Heart right ventricle (tissue), 16 donors: ENCODE measurements at regions not wholly inside any gene's neighbourhood (a gene's known extent, or its start where the extent isn't known, plus 50 kb on each side); places are given as distances from the start of the nearest gene placed in this dataset.

Experiments
- ATAC-seq, 8 donors: fragments of 200-7000 bp; cut with Tn5 transposase; one replicate each; pipeline ENCODE4 v1.9.1; 2020; ENCODE audit warnings: mild to moderate bottlenecking in 8 of 8, moderate library complexity in 8 of 8, moderate number of reproducible peaks in 1 of 8
- DNase-seq, 2 donors: peaks; one replicate each; pipeline ENCODE4 v3.0.0-alpha.2; 2020
- H3K27ac ChIP-seq, 10 donors: fragments of 200-600 bp; sonication (generic) in 2 of 10; one replicate each; pipeline versions ENCODE4 v1.5.0 to v1.8.0; 2020 to 2022; ENCODE audit warnings: mild to moderate bottlenecking in 3 of 10
- H3K27me3 ChIP-seq, 7 donors: fragments of 200-600 bp; one replicate each; pipeline ENCODE4 v1.8.0; 2021 to 2022; ENCODE audit warnings: mild to moderate bottlenecking in 2 of 7
- H3K36me3 ChIP-seq, 9 donors: fragments of 200-600 bp; sonication (generic) in 1 of 9; one replicate each; pipeline versions ENCODE4 v1.5.0 to v1.8.0; 2020 to 2022; ENCODE audit warnings: mild to moderate bottlenecking in 2 of 9
- H3K4me1 ChIP-seq, 9 donors: fragments of 200-600 bp; sonication (generic) in 1 of 9; one replicate each; pipeline versions ENCODE4 v1.5.0 to v1.8.0; 2020 to 2022; ENCODE audit warnings: mild to moderate bottlenecking in 4 of 9
- H3K4me3 ChIP-seq, 10 donors: fragments of 200-600 bp; sonication (generic) in 2 of 10; one replicate each; pipeline versions ENCODE4 v1.5.0 to v1.8.0; 2020 to 2022; ENCODE audit warnings: mild to moderate bottlenecking in 7 of 10, moderate library complexity in 2 of 10
- H3K9me3 ChIP-seq, 11 donors: fragments of 200-600 bp in 10 of 11; sonication (generic) in 2 of 11; one replicate each; pipeline versions ENCODE4 v1.5.0 to v1.8.0; 2013 to 2022; ENCODE audit warnings: mild to moderate bottlenecking in 2 of 11, control low read depth in 1 of 11, moderate library complexity in 1 of 11
- WGBS, 2 donors: extraction: QIAGEN DNeasy Blood & Tissue Kit; methylation state at CpG; one replicate each; pipeline ENCODE4 v1.1.7; 2013; ENCODE audit warnings: inconsistent platforms in 1 of 2; 5-methylcytosine and 5-hydroxymethylcytosine counted together
- intact Hi-C, 10 donors: fragments of 100-400 bp; cut with DNase I; formaldehyde crosslinking; loops; one replicate each; pipeline versions ENCODE4 v1.11.1 to v1.14.2; 2022
- TF ChIP-seq, protein P1 (sequence below), 9 donors: fragments of 200-600 bp; sonication (generic) in 2 of 9; IDR thresholded peaks; one replicate each; pipeline versions ENCODE4 v1.5.0 to v1.8.0; 2021 to 2022; ENCODE audit warnings: antibody characterized with exemption in 9 of 9, mild to moderate bottlenecking in 5 of 9, moderate library complexity in 1 of 9
- donor health status: Arrhythmogenic right ventricular cardiomyopathy.
- donor health status: ischemic (EF 13 %, LVEDD 7.1; RV severe dilation, severe dysfunction).
- donor health status: healthy with polysubstance abuse.
- donor health status: DM: no; HTN: yes; CAD: no.
- donor health status: DM: no; HTN: no; CAD: no.
- donor health status: ischemic (EF 25% LVEDD 6.9; RV normal size, moderate dysfunction).
- donor health status: ischemic (EF 25% LVEDD 5.7; RV mildly dilated, moderate dysfunction).
- donor health status: healthy.
- donor health status: DM: yes; HTN: yes; CAD: no.
- donor health status: Ischemic cardiomyopathy.
- donor health status: ischemic (EF 35%, LVEDD 5.7; RV mildly dilated, moderate dysfunction).
- donor health status: nonischemic (EF 11% LVEDD 7.7; RV severe dilation, severe dysfunction).
- donor health status: DM: yes; HTN: yes; CAD: no.
- donor health status: PGD.
- donor health status: ischemic (EF 29% LVEDD 5.4; RV normal size, mild dysfunction).
- donor health status: nonischemic (EF 23%, LVEDD 6.1; RV moderate dilation, normal function).

GRCh38 chr2:37529830-37530415, 141.5 kb downstream of the CDC42EP3 start:
- TF ChIP-seq, protein P1, sequence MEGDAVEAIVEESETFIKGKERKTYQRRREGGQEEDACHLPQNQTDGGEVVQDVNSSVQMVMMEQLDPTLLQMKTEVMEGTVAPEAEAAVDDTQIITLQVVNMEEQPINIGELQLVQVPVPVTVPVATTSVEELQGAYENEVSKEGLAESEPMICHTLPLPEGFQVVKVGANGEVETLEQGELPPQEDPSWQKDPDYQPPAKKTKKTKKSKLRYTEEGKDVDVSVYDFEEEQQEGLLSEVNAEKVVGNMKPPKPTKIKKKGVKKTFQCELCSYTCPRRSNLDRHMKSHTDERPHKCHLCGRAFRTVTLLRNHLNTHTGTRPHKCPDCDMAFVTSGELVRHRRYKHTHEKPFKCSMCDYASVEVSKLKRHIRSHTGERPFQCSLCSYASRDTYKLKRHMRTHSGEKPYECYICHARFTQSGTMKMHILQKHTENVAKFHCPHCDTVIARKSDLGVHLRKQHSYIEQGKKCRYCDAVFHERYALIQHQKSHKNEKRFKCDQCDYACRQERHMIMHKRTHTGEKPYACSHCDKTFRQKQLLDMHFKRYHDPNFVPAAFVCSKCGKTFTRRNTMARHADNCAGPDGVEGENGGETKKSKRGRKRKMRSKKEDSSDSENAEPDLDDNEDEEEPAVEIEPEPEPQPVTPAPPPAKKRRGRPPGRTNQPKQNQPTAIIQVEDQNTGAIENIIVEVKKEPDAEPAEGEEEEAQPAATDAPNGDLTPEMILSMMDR (IDR thresholded peaks at IDR 0.05), result no peak
- H3K4me3 ChIP-seq, result no peak overlapping the region

DNA sequence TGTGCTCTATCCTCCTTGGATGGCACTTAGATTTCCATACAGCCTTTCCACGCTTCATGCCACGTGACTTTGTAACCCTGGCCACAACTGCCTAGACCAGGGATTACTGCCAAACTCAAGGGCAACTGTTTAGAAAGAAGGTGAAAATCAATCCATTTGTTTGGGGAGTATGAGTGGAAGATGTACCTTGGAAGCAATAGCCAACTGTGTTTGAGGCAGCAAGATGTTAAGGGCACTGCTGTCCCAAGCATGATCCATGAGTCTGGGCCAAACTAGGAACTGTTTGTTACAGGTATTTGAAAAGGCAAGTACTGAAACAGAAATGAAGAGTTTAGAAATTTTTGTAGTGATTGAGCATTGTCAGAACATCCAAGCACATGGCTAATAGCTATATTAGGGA, 138.9 kb downstream of the CDC42EP3 start:
- no peak for ATAC-seq
- Histone ChIP-seq H3K36me3 (no peaks in the 10 kb centered on the region), H3K27me3 (no peaks in the 10 kb centered on the region), H3K4me1 (peaks cover 0 to 6% (median 0%) of the 10 kb centered on the region in 9 donors), H3K9me3 (no peaks in the 10 kb centered on the region), H3K4me3 (no peak overlapping the region), H3K27ac (no peak overlapping the region)
- intact Hi-C loops, result loop anchor here in 2 of 10 donors (10.0 kb wide), 2 partner anchors 118 to 132 kb away; no protein-coding TSS in a partner anchor
- no peak for DNase-seq
- WGBS, 2 donors, result 82 to 88% methylated on average over 2 of the region's 2 CpGs
- TF ChIP-seq, protein P1 (IDR thresholded peaks at IDR 0.05), result no peak

More at GRCh38 chr2:37529830-37530415, 141.5 kb downstream of the CDC42EP3 start:
- WGBS, 2 donors, result 72 to 77% methylated on average over 1 of the region's 1 CpG
- Histone ChIP-seq H3K27me3 (no peaks in the 10 kb centered on the region), H3K27ac (no peak overlapping the region), H3K9me3 (no peaks in the 10 kb centered on the region), H3K4me1 (peaks cover 0 to 16% (median 4%) of the 10 kb centered on the region in 9 donors), H3K36me3 (no peaks in the 10 kb centered on the region)
- intact Hi-C loops, result loop anchor here in 4 of 10 donors (5.0 to 10.0 kb wide), 4 partner anchors 113 to 285 kb away; no protein-coding TSS in a partner anchor
- ATAC-seq (no peak), DNase-seq (no peak)

GRCh38 chr2:37537316-37537715, 134.1 kb downstream of the CDC42EP3 start:
- Histone ChIP-seq H3K36me3 (no peaks in the 10 kb centered on the region), H3K9me3 (no peaks in the 10 kb centered on the region), H3K4me3 (no peak overlapping the region), H3K27ac (no peak overlapping the region), H3K27me3 (peaks cover 0 to 1% (median 0%) of the 10 kb centered on the region in 7 donors), H3K4me1 (no peaks in the 10 kb centered on the region)
- DNase-seq, result no peak
- no peak for ATAC-seq
- WGBS, 2 donors, result 95 to 97% methylated on average over 5 of the region's 5 CpGs
- intact Hi-C loops, result loop anchor here in 2 of 10 donors (10.0 kb wide), 2 partner anchors 123 to 127 kb away; no protein-coding TSS in a partner anchor
- TF ChIP-seq, protein P1 (IDR thresholded peaks at IDR 0.05), result no peak

- 69 to 72% methylated on average over 5 of the region's 5 CpGs for WGBS, 2 donors
- no peak overlapping the region for H3K27ac ChIP-seq
- peaks cover 0 to 5% (median 0%) of the 10 kb centered on the region in 7 donors for H3K27me3 ChIP-seq
- H3K4me1 ChIP-seq, result no peaks in the 10 kb centered on the region
- DNase-seq (no peak), ATAC-seq (no peak)
- H3K4me3 ChIP-seq, result no peak overlapping the region
- TF ChIP-seq, protein P1 (IDR thresholded peaks at IDR 0.05), result no peak
- no peaks in the 10 kb centered on the region for H3K9me3 ChIP-seq
- intact Hi-C loops, result loop anchor here in 2 of 10 donors (5.0 to 10.0 kb wide), 2 partner anchors 124 to 293 kb away; no protein-coding TSS in a partner anchor
- no peaks in the 10 kb centered on the region for H3K36me3 ChIP-seq
These were observed 129.9 kb downstream of the CDC42EP3 start for GRCh38 chr2:37541516-37541915.
